A549 (cell line): ENCODE measurements at regions not wholly inside any gene's neighbourhood (a gene's known extent, or its start where the extent isn't known, plus 50 kb on each side); places are given as distances from the start of the nearest gene placed in this dataset.

Experiments
- ATAC-seq, 2 experiments: fragments of 200-7000 bp in 1 of 2; fragments of >200 bp in 1 of 2; cut with Nextera tagmentation in 1 of 2; cut with Tn5 transposase in 1 of 2; 3 replicates each; pipeline versions ENCODE4 v1.8.0 to v1.9.1; 2018 to 2020; ENCODE audit warnings: mild to moderate bottlenecking in 1 of 2, moderate library complexity in 1 of 2
- CTCF ChIA-PET: fragments of 300-600 bp; sonication (Branson Sonifier 250); formaldehyde crosslinking; extraction: SDS; loops from one replicate; lab custom pipeline; 2021; ENCODE audit warnings: antibody characterized with exemption, inconsistent platforms; lab: Yijun Ruan, JAX
- POLR2A ChIA-PET: fragments of 350-600 bp; formaldehyde crosslinking; extraction: SDS; loops from one replicate; lab custom pipeline; 2021; ENCODE audit warnings: antibody characterized with exemption, inconsistent platforms; lab: Yijun Ruan, JAX
- DNase-seq, 2 experiments: peaks; one replicate each; pipeline versions ENCODE4 v3.0.0 to v3.0.0-alpha.2; 2011 to 2016; ENCODE audit warnings: low read depth in 1 of 2, low spot score in 1 of 2
- FAIRE-seq: peaks from 2 replicates; lab custom pipeline; 2011; peaks lifted over from hg19 to GRCh38; lab: Jason Lieb, UNC
- H3K27ac ChIP-seq, 2 experiments: fragments of >200 bp; sonication (Bioruptor Twin); formaldehyde crosslinking; 3 replicates each; pipeline ENCODE4 v1.5.1; 2016 to 2017
- H3K4me1 ChIP-seq: fragments of >200 bp; sonication (Bioruptor Twin); formaldehyde crosslinking; 3 replicates; pipeline ENCODE4 v1.6.1; 2016
- H3K4me2 ChIP-seq: fragments of >200 bp; sonication (Bioruptor Twin); formaldehyde crosslinking; 3 replicates; pipeline ENCODE4 v1.6.1; 2016
- H3K4me3 ChIP-seq: fragments of >200 bp; sonication (Bioruptor Twin); formaldehyde crosslinking; 3 replicates; pipeline ENCODE4 v1.5.1; 2016
- H3K9me3 ChIP-seq: fragments of >200 bp; sonication (Bioruptor Twin); formaldehyde crosslinking; 3 replicates; pipeline ENCODE4 v1.6.1; 2016
- ATOH8 ChIP-seq: fragments of 250-450 bp; sonication (Bioruptor Pico); IDR thresholded peaks from 2 replicates; pipeline ENCODE4 v1.5.0; 2020; ENCODE audit warnings: low read depth, mild to moderate bottlenecking, moderate library complexity
- CBX2 ChIP-seq: fragments of 200-600 bp; sonication (generic); IDR thresholded peaks from 2 replicates; pipeline ENCODE4 v1.6.1; 2016; ENCODE audit warnings: low read depth, mild to moderate bottlenecking, borderline replicate concordance
- CBX8 ChIP-seq: fragments of 200-600 bp; sonication (generic); IDR thresholded peaks from 2 replicates; pipeline ENCODE4 v1.6.1; 2016
- CEBPB ChIP-seq, 2 experiments: fragments of >200 bp in 1 of 2; sonication (Bioruptor Twin) in 1 of 2; formaldehyde crosslinking in 1 of 2; IDR thresholded peaks; 2 replicates each; pipeline ENCODE4 v1.6.1; 2012 to 2016
- CHD4 ChIP-seq: fragments of 200-600 bp; sonication (generic); IDR thresholded peaks from 2 replicates; pipeline ENCODE4 v1.6.1; 2016; ENCODE audit warnings: antibody characterized with exemption, mild to moderate bottlenecking, borderline replicate concordance
- E2F6 ChIP-seq: IDR thresholded peaks from 2 replicates; pipeline ENCODE4 v1.6.1; 2012; ENCODE audit warnings: low read depth, borderline replicate concordance
- EHF ChIP-seq: fragments of 250-450 bp; sonication (Bioruptor Pico); IDR thresholded peaks from 2 replicates; pipeline ENCODE4 v1.5.0; 2020; ENCODE audit warnings: mild to moderate bottlenecking
- EHMT2 ChIP-seq: fragments of 200-600 bp; sonication (generic); IDR thresholded peaks from 2 replicates; pipeline ENCODE4 v1.6.1; 2016; ENCODE audit warnings: antibody characterized with exemption, low read depth, mild to moderate bottlenecking, moderate library complexity
- HDAC2 ChIP-seq: fragments of 200-600 bp; sonication (generic); IDR thresholded peaks from 2 replicates; pipeline ENCODE4 v1.6.1; 2016
- HMGXB4 ChIP-seq: fragments of 250-450 bp; sonication (Bioruptor Pico); IDR thresholded peaks from 2 replicates; pipeline ENCODE4 v1.5.0; 2021; ENCODE audit warnings: mild to moderate bottlenecking, moderate library complexity, borderline replicate concordance
- HOXA7 ChIP-seq: fragments of 250-450 bp; sonication (Bioruptor Pico); IDR thresholded peaks from 2 replicates; pipeline ENCODE4 v1.5.0; 2020; ENCODE audit warnings: mild to moderate bottlenecking, moderate library complexity
- HOXB5 ChIP-seq: fragments of 250-450 bp; sonication (Bioruptor Pico); IDR thresholded peaks from 2 replicates; pipeline ENCODE4 v1.5.0; 2020; ENCODE audit warnings: mild to moderate bottlenecking, moderate library complexity
- JUN ChIP-seq, 2 experiments: fragments of >200 bp; sonication (Bioruptor Twin); formaldehyde crosslinking; IDR thresholded peaks; 2 replicates in 1 of 2; 3 replicates in 1 of 2; pipeline ENCODE4 v1.6.1; 2016 to 2017
- JUNB ChIP-seq: fragments of >200 bp; sonication (Bioruptor Twin); formaldehyde crosslinking; IDR thresholded peaks from 2 replicates; pipeline ENCODE4 v1.6.1; 2016
- MAX ChIP-seq: IDR thresholded peaks from 2 replicates; pipeline ENCODE4 v1.6.1; 2012
- PHF8 ChIP-seq: fragments of 200-600 bp; sonication (generic); IDR thresholded peaks from 2 replicates; pipeline ENCODE4 v1.6.1; 2016; ENCODE audit warnings: low read depth, mild to moderate bottlenecking, antibody characterized with exemption, moderate library complexity, borderline replicate concordance
- POLR2AphosphoS2 ChIP-seq: conservative IDR thresholded peaks from 2 replicates; pipeline ENCODE4 v1.6.1; 2012; ENCODE audit warnings: low read length, improper control_type of control experiment, inconsistent platforms
- REST ChIP-seq: fragments of 200-600 bp; sonication (generic); IDR thresholded peaks from 2 replicates; pipeline ENCODE4 v1.6.1; 2016; ENCODE audit warnings: antibody characterized with exemption, mild to moderate bottlenecking, moderate library complexity
- RFX5 ChIP-seq: fragments of 450-650 bp; IDR thresholded peaks from 2 replicates; pipeline ENCODE4 v1.7.1; 2014; ENCODE audit warnings: antibody characterized with exemption, mild to moderate bottlenecking, moderate library complexity
- RNF2 ChIP-seq: fragments of 200-600 bp; sonication (generic); IDR thresholded peaks from 2 replicates; pipeline ENCODE4 v1.6.1; 2016; ENCODE audit warnings: low read depth, mild to moderate bottlenecking, antibody characterized with exemption, moderate library complexity, borderline replicate concordance
- TP53 ChIP-seq: fragments of 250-450 bp; sonication (Bioruptor Pico); IDR thresholded peaks from 2 replicates; pipeline ENCODE4 v1.5.0; 2021; ENCODE audit warnings: mild to moderate bottlenecking, moderate library complexity
- ZFP36 ChIP-seq: fragments of 450-650 bp; IDR thresholded peaks from 2 replicates; pipeline ENCODE4 v1.6.1; 2014; ENCODE audit warnings: borderline replicate concordance; ENCODE audit not compliant: partially characterized antibody
- WGBS: methylation state at CpG from one replicate; pipeline ENCODE4 v1.1.6; 2017; ENCODE audit errors: missing lambda C conversion rate; 5-methylcytosine and 5-hydroxymethylcytosine counted together

GRCh38 chr3:145906301-145906700 lies 254.7 kb downstream of the PLOD2 start:
- POLR2A ChIA-PET: no interaction called here
- no peak for FAIRE-seq
- no peaks in the 10 kb centered on the region for H3K4me1 ChIP-seq

GRCh38 chr3:145906755-145907154 lies 254.2 kb downstream of the PLOD2 start:
- no peak for TF ChIP-seq MAX
- no peak for TF ChIP-seq CBX8
- TF ChIP-seq RNF2: no peak
- TF ChIP-seq ATOH8 (CRISPR knock-in tag): no peak
- no peak for TF ChIP-seq HOXB5
- TF ChIP-seq HDAC2: no peak
- no peak for TF ChIP-seq HMGXB4 (CRISPR knock-in tag)
- TF ChIP-seq RFX5: no peak
- no peak for TF ChIP-seq CEBPB (IDR thresholded peaks at IDR 0.05)
- no peak for TF ChIP-seq JUNB
- TF ChIP-seq POLR2AphosphoS2: no peak
- TF ChIP-seq REST: no peak
- no peak for TF ChIP-seq E2F6
- no peak for TF ChIP-seq CBX2
- TF ChIP-seq HOXA7: no peak
- no peak for TF ChIP-seq TP53 (CRISPR knock-in tag)
- no peak for TF ChIP-seq CHD4
- no peak for TF ChIP-seq JUN (IDR thresholded peaks at IDR 0.05)
- TF ChIP-seq EHF (CRISPR knock-in tag): no peak
- Histone ChIP-seq H3K4me2 (no peak overlapping the region), H3K4me1 (no peaks in the 10 kb centered on the region), H3K9me3 (no peaks in the 10 kb centered on the region), H3K27ac (no peak overlapping the region), H3K4me3 (no peak overlapping the region)
- ChIA-PET POLR2A (no interaction called here), CTCF (no interaction called here)
- ATAC-seq (no peak), FAIRE-seq (no peak), DNase-seq (no peak)
- 48% methylated on average over 2 of the region's 2 CpGs for WGBS

More at GRCh38 chr3:145906301-145906700, 254.7 kb downstream of the PLOD2 start:
- CTCF ChIA-PET: no interaction called here
- no peak for DNase-seq
- Histone ChIP-seq H3K4me2 (no peak overlapping the region), H3K4me3 (no peak overlapping the region), H3K9me3 (no peaks in the 10 kb centered on the region), H3K27ac (no peak overlapping the region)
- no peak for ATAC-seq
- TF ChIP-seq PHF8 (no peak), JUNB (no peak), EHMT2 (no peak), REST (no peak), ZFP36 (no peak)
